Coronary artery (tissue), 2 donors: ENCODE measurements at regions not wholly inside any gene's neighbourhood (a gene's known extent, or its start where the extent isn't known, plus 50 kb on each side); places are given as distances from the start of the nearest gene placed in this dataset.

Source experiments
- DNase-seq: peaks from one replicate; pipeline ENCODE4 v3.0.0-alpha.2; 2017; ENCODE audit warnings: low spot score
- H3K27ac ChIP-seq, 2 donors: fragments of 200-600 bp; sonication (generic); one replicate each; pipeline ENCODE4 v1.5.1; 2016 to 2019
- H3K4me3 ChIP-seq: fragments of 200-600 bp; sonication (generic); 2 replicates; pipeline ENCODE4 v1.5.1; 2016; ENCODE audit warnings: mild to moderate bottlenecking, moderate library complexity
- CTCF ChIP-seq: fragments of 200-600 bp; sonication (generic); IDR thresholded peaks from one replicate; pipeline ENCODE4 v1.5.1; 2019; ENCODE audit warnings: antibody characterized with exemption

DNA sequence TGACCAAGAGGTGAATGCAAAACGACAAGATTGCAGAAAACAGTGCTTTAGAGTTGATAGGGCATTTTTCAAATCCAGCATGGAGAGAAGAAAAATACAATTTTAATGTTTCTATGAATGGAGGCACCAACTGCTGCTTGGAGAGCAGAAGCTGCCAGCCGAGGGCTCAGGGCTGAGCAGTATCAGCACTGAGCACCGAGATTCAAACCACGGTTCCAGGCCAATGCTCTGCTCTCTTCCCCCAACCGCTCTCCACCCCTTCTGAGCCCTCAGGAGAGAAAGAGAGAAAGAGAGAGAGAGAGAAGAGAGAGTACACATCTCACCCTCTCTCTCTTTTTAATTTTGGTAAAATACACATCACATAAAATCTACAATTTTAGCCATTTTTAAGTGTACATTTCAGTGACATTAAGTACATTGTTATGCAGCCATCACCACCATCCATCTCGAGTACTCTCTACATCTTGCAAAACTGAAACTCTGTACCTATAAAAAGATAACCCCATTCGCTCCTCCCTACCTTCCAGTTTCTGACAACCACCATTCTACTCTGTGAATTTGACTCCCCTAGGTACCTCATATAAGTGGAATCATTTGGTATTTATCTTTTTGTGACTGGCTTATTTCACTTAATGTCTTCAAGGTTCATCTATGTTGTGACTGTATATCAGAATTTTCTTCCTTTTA is 333.3 kb downstream of the MIAT start:
- Histone ChIP-seq H3K27ac (no peak overlapping the region), H3K4me3 (no peak overlapping the region)
- no peak for DNase-seq
- TF ChIP-seq CTCF: no peak

DNA sequence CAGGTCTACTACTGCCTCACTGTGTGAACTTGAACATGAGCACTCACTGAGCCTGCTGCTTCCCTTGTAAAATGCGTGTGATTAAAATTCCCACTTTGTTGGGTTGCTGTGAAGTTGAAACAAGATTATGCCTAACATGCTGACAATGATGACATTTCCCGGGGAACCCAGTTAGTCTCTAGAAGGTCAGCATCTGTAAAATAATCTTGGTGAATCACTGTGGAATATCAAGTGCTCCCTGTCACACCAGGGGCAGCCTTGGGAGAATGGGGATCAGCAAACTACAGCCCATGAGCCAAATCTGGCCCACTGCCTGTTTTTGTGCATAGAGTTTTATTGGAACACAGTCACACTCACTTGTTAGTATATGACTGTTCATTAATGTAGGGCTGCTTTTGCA is 335.2 kb downstream of the MIAT start:
- Histone ChIP-seq H3K27ac (no peak overlapping the region), H3K4me3 (no peak overlapping the region)
- no peak for TF ChIP-seq CTCF
- no peak for DNase-seq

DNA sequence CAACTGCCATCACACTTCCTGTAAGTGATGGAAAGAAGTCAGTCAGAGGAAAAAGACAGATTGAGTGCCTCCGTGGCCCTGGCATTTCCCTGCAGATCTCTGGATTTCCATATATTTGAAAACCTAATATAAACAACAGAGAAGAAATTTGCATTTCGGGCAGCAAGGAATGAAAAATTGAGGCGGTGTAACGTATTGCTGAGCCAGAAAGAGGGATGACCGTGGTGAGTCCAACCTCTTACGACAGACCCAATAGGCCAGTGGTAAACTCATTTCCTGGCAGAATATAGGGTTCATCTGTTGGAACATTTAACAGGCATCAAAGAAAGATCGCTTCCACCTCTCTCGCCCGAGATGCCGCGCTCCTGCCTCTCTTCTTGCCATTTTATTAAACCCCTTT is 336.5 kb downstream of the MIAT start:
- Histone ChIP-seq H3K27ac (no peak overlapping the region), H3K4me3 (no peak overlapping the region)
- no peak for DNase-seq
- TF ChIP-seq CTCF: no peak

DNA sequence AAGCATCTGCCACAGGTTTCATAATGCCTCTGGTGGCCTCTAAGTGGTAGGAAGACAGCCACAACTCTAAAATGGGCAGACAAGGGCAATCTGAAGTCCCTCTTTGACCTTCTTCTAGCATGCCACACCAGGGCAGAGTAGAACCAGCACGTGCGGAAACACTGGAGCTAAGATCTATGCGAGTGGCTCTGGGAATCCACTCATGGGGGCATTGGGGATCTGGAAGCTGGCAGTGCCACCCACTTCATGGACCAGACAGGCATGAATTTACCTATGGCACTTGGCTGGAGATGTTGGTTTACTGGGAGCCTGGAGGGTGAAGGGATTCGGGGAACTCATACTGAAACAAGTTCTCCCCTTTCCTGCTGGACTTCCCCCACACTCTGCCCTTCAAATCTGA is 337.4 kb downstream of the MIAT start:
- DNase-seq: no peak
- H3K4me3 ChIP-seq: no peak overlapping the region
- no peak for TF ChIP-seq CTCF
- no peak overlapping the region for H3K27ac ChIP-seq

- Histone ChIP-seq H3K27ac (no peak overlapping the region), H3K4me3 (no peak overlapping the region)
- DNase-seq: no peak
- no peak for TF ChIP-seq CTCF
These were observed 337.8 kb downstream of the MIAT start for GRCh38 chr22:26995235-26995634.

DNA sequence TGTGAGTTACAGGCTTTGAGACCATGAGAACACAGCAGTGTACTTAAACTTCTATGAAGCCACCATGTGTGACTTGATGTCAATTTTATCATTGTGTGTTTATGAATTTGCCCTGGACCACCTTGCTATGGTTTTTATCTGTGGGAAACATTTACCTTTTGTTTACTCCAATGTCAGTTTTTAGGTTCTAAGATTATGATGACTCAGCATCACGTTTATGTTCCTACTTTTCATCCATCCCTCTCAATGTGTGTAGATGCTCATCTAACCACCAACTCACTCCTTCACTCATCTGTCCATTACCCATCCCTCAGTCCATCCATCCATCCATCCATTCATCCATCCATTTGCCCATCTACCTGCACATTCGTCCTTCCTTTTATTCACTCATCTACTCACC is 338.8 kb downstream of the MIAT start:
- no peak overlapping the region for H3K27ac ChIP-seq
- no peak for DNase-seq
- TF ChIP-seq CTCF: no peak
- H3K4me3 ChIP-seq: no peak overlapping the region

- no peak for TF ChIP-seq CTCF
- Histone ChIP-seq H3K27ac (no peak overlapping the region), H3K4me3 (no peak overlapping the region)
- DNase-seq: no peak
These were observed 340.7 kb downstream of the MIAT start for GRCh38 chr22:26998129-26998528.
